Esophagus muscularis mucosa (tissue), 4 donors: ENCODE measurements at regions not wholly inside any gene's neighbourhood (a gene's known extent, or its start where the extent isn't known, plus 50 kb on each side); places are given as distances from the start of the nearest gene placed in this dataset.
"Not testable (repeated sequence)": the region's sequence is repeated elsewhere in the genome, so short reads cannot be mapped to it uniquely, and the experiment has no call there.

Source experiments
- DNase-seq: peaks from one replicate; pipeline ENCODE4 v3.0.0-alpha.2; 2017; ENCODE audit errors: extremely low spot score
- H3K27ac ChIP-seq, 4 donors: fragments of 200-600 bp; sonication (generic); replicated peaks in 1 of 4; 1 replicate in 3 of 4; 2 replicates in 1 of 4; pipeline ENCODE4 v1.5.1; 2016 to 2019; ENCODE audit warnings: mild to moderate bottlenecking in 1 of 4
- H3K27me3 ChIP-seq, 4 donors: fragments of 200-600 bp; sonication (generic); one replicate each; pipeline versions ENCODE4 v1.5.1 to v1.6.0; 2016 to 2019
- H3K36me3 ChIP-seq, 4 donors: fragments of 200-600 bp; sonication (generic); one replicate each; pipeline ENCODE4 v1.5.1; 2016 to 2019
- H3K4me1 ChIP-seq, 4 donors: fragments of 200-600 bp; sonication (generic); one replicate each; pipeline ENCODE4 v1.5.1; 2016 to 2019
- H3K4me3 ChIP-seq, 4 donors: fragments of 200-600 bp; sonication (generic); 1 replicate in 2 of 4; 2 replicates in 2 of 4; pipeline ENCODE4 v1.5.1; 2016 to 2019; ENCODE audit warnings: mild to moderate bottlenecking in 4 of 4, moderate library complexity in 1 of 4
- H3K9me3 ChIP-seq, 4 donors: fragments of 200-600 bp; sonication (generic); 1 replicate in 3 of 4; 2 replicates in 1 of 4; pipeline ENCODE4 v1.5.1; 2016 to 2019
- CTCF ChIP-seq, 3 experiments: fragments of 200-600 bp in 2 of 3; fragments of 450-650 bp in 1 of 3; sonication (generic) in 2 of 3; IDR thresholded peaks; one replicate each; pipeline ENCODE4 v1.5.1; 2017 to 2019; ENCODE audit warnings: antibody characterized with exemption in 3 of 3, mild to moderate bottlenecking in 2 of 3, moderate library complexity in 1 of 3
- EP300 ChIP-seq: sonication (generic); formaldehyde crosslinking; IDR thresholded peaks from one replicate; pipeline ENCODE4 v1.6.1; 2017; ENCODE audit warnings: antibody characterized with exemption
- POLR2A ChIP-seq: fragments of 450-650 bp; IDR thresholded peaks from one replicate; pipeline ENCODE4 v1.6.1; 2017; ENCODE audit warnings: antibody characterized with exemption, moderate library complexity, mild to moderate bottlenecking, low read depth
- POLR2AphosphoS5 ChIP-seq, 2 donors: sonication (generic); formaldehyde crosslinking; IDR thresholded peaks; one replicate each; pipeline ENCODE4 v1.6.1; 2017; ENCODE audit warnings: antibody characterized with exemption in 2 of 2
- WGBS: methylation state at CpG from one replicate; pipeline ENCODE4 v1.1.5; 2018; 5-methylcytosine and 5-hydroxymethylcytosine counted together
- intact Hi-C: fragments of 100-400 bp; cut with DNase I; formaldehyde crosslinking; loops from one replicate; pipeline ENCODE4 v1.15.1; 2023

GRCh38 chr1:8120693-8121260 lies 94.7 kb upstream of the ERRFI1 start:
- intact Hi-C loops, result loop anchor here (5.0 kb wide), 3 partner anchors 33 to 93 kb away; partner anchors contain the start of gene ERRFI1
- no peaks in the 10 kb centered on the region for H3K36me3 ChIP-seq
- 15% methylated on average over 10 of the region's 10 CpGs for WGBS
- H3K4me3 ChIP-seq, result peak overlapping the region in 3 of 4 donors; percentile 20 to 34 (median 26)
- DNase-seq, result no peak
- no peak for TF ChIP-seq EP300
- no peak for TF ChIP-seq POLR2AphosphoS5 (IDR thresholded peaks at IDR 0.05)
- TF ChIP-seq POLR2A, result no peak
- TF ChIP-seq CTCF (IDR thresholded peaks at IDR 0.05), result no peak
- H3K4me1 ChIP-seq, result peaks cover 48 to 86% (median 80%) of the 10 kb centered on the region in 4 donors
- peak overlapping the region; percentile 91 to 97 (median 94) for H3K27ac ChIP-seq
- H3K27me3 ChIP-seq, result no peaks in the 10 kb centered on the region
- H3K9me3 ChIP-seq, result no peaks in the 10 kb centered on the region

- H3K27me3 ChIP-seq, DNase-seq, H3K9me3 ChIP-seq, H3K4me3 ChIP-seq, H3K36me3 ChIP-seq: not testable (repeated sequence)
- intact Hi-C loops, result loop anchor here (10.0 kb wide), 1 partner anchor 196 kb away; the partner anchor contains the start of gene SLC45A1
- Histone ChIP-seq H3K4me1 (peaks cover 60 to 92% (median 89%) of the 10 kb centered on the region in 4 donors), H3K27ac (peak overlapping the region; percentile 91 to 97 (median 94))
- 82% methylated on average over 6 of the region's 6 CpGs for WGBS
Observed at GRCh38 chr1:8118736-8119135, 92.6 kb upstream of the ERRFI1 start.

GRCh38 chr1:8118031-8118451 lies 91.9 kb upstream of the ERRFI1 start:
- WGBS, result 81% methylated on average over 7 of the region's 7 CpGs
- Histone ChIP-seq H3K27me3 (no peaks in the 10 kb centered on the region), H3K27ac (peak overlapping the region; percentile 91 to 97 (median 94)), H3K36me3 (no peaks in the 10 kb centered on the region), H3K4me3 (no peak overlapping the region), H3K9me3 (no peaks in the 10 kb centered on the region), H3K4me1 (peaks cover 62 to 92% (median 87%) of the 10 kb centered on the region in 4 donors)
- intact Hi-C loops, result loop anchor here (10.0 kb wide), 1 partner anchor 197 kb away; the partner anchor contains the start of gene SLC45A1
- no peak for TF ChIP-seq POLR2AphosphoS5 (IDR thresholded peaks at IDR 0.05)
- TF ChIP-seq EP300, result no peak
- TF ChIP-seq CTCF (IDR thresholded peaks at IDR 0.05), result no peak
- TF ChIP-seq POLR2A, result no peak
- DNase-seq, result no peak

GRCh38 chr1:8116894-8117264 lies 90.8 kb upstream of the ERRFI1 start:
- peaks cover 55 to 82% (median 76%) of the 10 kb centered on the region in 4 donors for H3K4me1 ChIP-seq
- peak overlapping the region in 1 of 4 donors; percentile 20 for H3K4me3 ChIP-seq
- no peaks in the 10 kb centered on the region for H3K9me3 ChIP-seq
- H3K36me3 ChIP-seq, result no peaks in the 10 kb centered on the region
- no peak for DNase-seq
- TF ChIP-seq POLR2A (no peak), POLR2AphosphoS5 (IDR thresholded peaks at IDR 0.05) (peak; percentile 60 to 61)
- H3K27me3 ChIP-seq, result no peaks in the 10 kb centered on the region
- WGBS, result 36% methylated on average over 6 of the region's 6 CpGs
- intact Hi-C loops, result loop anchor here (10.0 kb wide), 1 partner anchor 198 kb away; the partner anchor contains the start of gene SLC45A1
- peak overlapping the region; percentile 91 to 97 (median 94) for H3K27ac ChIP-seq

- TF ChIP-seq POLR2A, result no peak
- no peak for TF ChIP-seq POLR2AphosphoS5 (IDR thresholded peaks at IDR 0.05)
- no peak for TF ChIP-seq EP300
- no peak for TF ChIP-seq CTCF (IDR thresholded peaks at IDR 0.05)
- peak overlapping the region; percentile 91 to 97 (median 94) for H3K27ac ChIP-seq
- no peak for DNase-seq
- no peaks in the 10 kb centered on the region for H3K27me3 ChIP-seq
- H3K36me3 ChIP-seq, result no peaks in the 10 kb centered on the region
- no peak overlapping the region for H3K4me3 ChIP-seq
- H3K4me1 ChIP-seq, result peaks cover 45 to 71% (median 67%) of the 10 kb centered on the region in 4 donors
- WGBS, result 89% methylated on average over 7 of the region's 9 CpGs
- intact Hi-C loops, result loop anchor here (10.0 kb wide), 1 partner anchor 199 kb away; the partner anchor contains the start of gene SLC45A1
- H3K9me3 ChIP-seq, result no peaks in the 10 kb centered on the region
Observed at GRCh38 chr1:8115769-8116167, 89.7 kb upstream of the ERRFI1 start.
